ENCODE measurements at regions not wholly inside any gene's neighbourhood (a gene's known extent, or its start where the extent isn't known, plus 50 kb on each side); places are given as distances from the start of the nearest gene placed in this dataset.

- no peak for TF ChIP-seq CEBPZ (IDR thresholded peaks at IDR 0.05; ENCODE audit: borderline replicate concordance, low read depth, low read length)
- no peak for TF ChIP-seq MITF (IDR thresholded peaks at IDR 0.05)
- no peak for TF ChIP-seq CTCFL (IDR thresholded peaks at IDR 0.05; ENCODE audit: borderline replicate concordance, insufficient read depth, low read depth, low read length, poor library complexity, severe bottlenecking)
- no peak for TF ChIP-seq SREBF1 (IDR thresholded peaks at IDR 0.05; ENCODE audit: borderline replicate concordance, low read depth, low read length)
- no peak for TF ChIP-seq ZBED1 (IDR thresholded peaks at IDR 0.05)
- no peak for TF ChIP-seq ZNF512 (tag; IDR thresholded peaks at IDR 0.05)
- TF ChIP-seq NEUROD1 (IDR thresholded peaks at IDR 0.05; ENCODE audit: borderline replicate concordance, low read depth, low read length, partially characterized antibody) = no peak
- TF ChIP-seq CBX1 (IDR thresholded peaks at IDR 0.05; ENCODE audit: low read depth) = no peak
These were observed 1177.9 kb downstream of the GRIK2 start (continued) for GRCh38 chr6:102571236-102571908.
